HL-60/S4 treated with retinoic acid at 250 ng/mL for 4 days and 3 days (cell line): ENCODE measurements at regions not wholly inside any gene's neighbourhood (a gene's known extent, or its start where the extent isn't known, plus 50 kb on each side); places are given as distances from the start of the nearest gene placed in this dataset.

Experiments used
- in situ Hi-C: fragments of 300-500 bp; cut with MboI; formaldehyde crosslinking; loops from 2 replicates; pipeline ENCODE4 v1.7.0; 2022; ENCODE audit warnings: low sequenced_read_pairs

- in situ Hi-C loops, result loop anchor here (25.0 kb wide), 1 partner anchor 584 kb away; the partner anchor contains the start of genes FNDC8 and RAD51D
These were observed 51.4 kb upstream of the TMEM132E start for GRCh38 chr17:34527908-34528470.

- in situ Hi-C loops, result loop anchor here (25.0 kb wide), 1 partner anchor 585 kb away; the partner anchor contains the start of genes FNDC8 and RAD51D
These were observed 52.1 kb upstream of the TMEM132E start for GRCh38 chr17:34527136-34527907.

GRCh38 chr17:34525651-34526050 lies 53.7 kb upstream of the TMEM132E start:
- in situ Hi-C loops, result loop anchor here (25.0 kb wide), 1 partner anchor 587 kb away; the partner anchor contains the start of genes FNDC8 and RAD51D

- in situ Hi-C loops, result no loop called here
These were observed 57.4 kb upstream of the TMEM132E start for GRCh38 chr17:34521955-34522354.

- in situ Hi-C loops, result no loop called here
These were observed 60.1 kb upstream of the TMEM132E start for GRCh38 chr17:34519282-34519681.

- in situ Hi-C loops, result no loop called here
These were observed 62.0 kb upstream of the TMEM132E start for GRCh38 chr17:34517406-34517805.

- in situ Hi-C loops, result no loop called here
These were observed 67.5 kb upstream of the TMEM132E start for GRCh38 chr17:34511931-34512330.

GRCh38 chr17:34511265-34511664 lies 68.1 kb upstream of the TMEM132E start:
- in situ Hi-C loops, result no loop called here

- in situ Hi-C loops, result no loop called here
These were observed 74.4 kb upstream of the TMEM132E start for GRCh38 chr17:34504814-34505484.

GRCh38 chr17:34503528-34504195 lies 75.7 kb upstream of the TMEM132E start:
- in situ Hi-C loops, result no loop called here

- in situ Hi-C loops, result no loop called here
These were observed 77.0 kb upstream of the TMEM132E start for GRCh38 chr17:34502426-34502825.

GRCh38 chr17:34499576-34499975 lies 79.8 kb upstream of the TMEM132E start:
- in situ Hi-C loops, result no loop called here

GRCh38 chr17:34493917-34494316 lies 85.5 kb upstream of the TMEM132E start:
- in situ Hi-C loops, result no loop called here

GRCh38 chr17:34487626-34488025 lies 91.8 kb upstream of the TMEM132E start:
- in situ Hi-C loops, result no loop called here

- in situ Hi-C loops, result no loop called here
These were observed 92.6 kb upstream of the TMEM132E start for GRCh38 chr17:34486761-34487160.

GRCh38 chr17:34485999-34486398 lies 93.4 kb upstream of the TMEM132E start:
- in situ Hi-C loops, result no loop called here

- in situ Hi-C loops, result no loop called here
These were observed 95.1 kb upstream of the TMEM132E start for GRCh38 chr17:34484193-34484733.

GRCh38 chr17:34482730-34483129 lies 96.7 kb upstream of the TMEM132E start:
- in situ Hi-C loops, result no loop called here

- in situ Hi-C loops, result no loop called here
These were observed 97.6 kb upstream of the TMEM132E start for GRCh38 chr17:34481779-34482178.

GRCh38 chr17:34479371-34479770 lies 100.0 kb upstream of the TMEM132E start:
- in situ Hi-C loops, result no loop called here

- in situ Hi-C loops, result no loop called here
These were observed 101.1 kb upstream of the TMEM132E start for GRCh38 chr17:34478244-34478643.
